CD14-positive monocyte (primary cell): ENCODE measurements at regions not wholly inside any gene's neighbourhood (a gene's known extent, or its start where the extent isn't known, plus 50 kb on each side); places are given as distances from the start of the nearest gene placed in this dataset.
A peak's percentile ranks its signal among the peaks of the same experiment; 100 is the strongest.

ENCODE experiments used
- DNase-seq, 3 donors: peaks; one replicate each; pipeline ENCODE4 v3.0.0-alpha.2; 2011 to 2022
- H2AFZ ChIP-seq: 2 replicates; pipeline ENCODE4 v1.6.0; 2012; ENCODE audit warnings: mild to moderate bottlenecking, low read depth, low read length, inconsistent platforms; ENCODE audit not compliant: insufficient read depth, poor library complexity, severe bottlenecking
- H3K27ac ChIP-seq, 2 donors: 1 replicate in 1 of 2; 2 replicates in 1 of 2; pipeline ENCODE4 v1.5.1; 2012 to 2013; ENCODE audit warnings: low read length in 2 of 2, control low read depth in 1 of 2, inconsistent platforms in 1 of 2, low read depth in 1 of 2, mild to moderate bottlenecking in 1 of 2
- H3K27me3 ChIP-seq, 2 donors: one replicate each; pipeline versions ENCODE4 v1.6.0 to v1.6.1; 2011 to 2013; ENCODE audit warnings: low read length in 2 of 2; ENCODE audit not compliant: control insufficient read depth in 2 of 2, insufficient read depth in 2 of 2
- H3K36me3 ChIP-seq, 2 donors: replicated peaks in 1 of 2; 1 replicate in 1 of 2; 2 replicates in 1 of 2; pipeline versions ENCODE4 v1.5.1 to v1.6.1; 2012 to 2013; ENCODE audit warnings: low read length in 2 of 2, control low read depth in 1 of 2, inconsistent platforms in 1 of 2, mild to moderate bottlenecking in 1 of 2; ENCODE audit not compliant: insufficient read depth in 2 of 2, control insufficient read depth in 1 of 2
- H3K4me1 ChIP-seq, 2 donors: 1 replicate in 1 of 2; 2 replicates in 1 of 2; pipeline versions ENCODE4 v1.5.1 to v1.6.1; 2012 to 2013; ENCODE audit warnings: low read length in 2 of 2, control low read depth in 1 of 2, inconsistent platforms in 1 of 2, mild to moderate bottlenecking in 1 of 2, moderate library complexity in 1 of 2; ENCODE audit not compliant: insufficient read depth in 2 of 2, control insufficient read depth in 1 of 2
- H3K4me2 ChIP-seq: replicated peaks from 2 replicates; pipeline ENCODE3; 2012; ENCODE audit warnings: low read length, moderate library complexity, mild to moderate bottlenecking; ENCODE audit not compliant: poor library complexity, severe bottlenecking; ENCODE audit errors: extremely low read depth
- H3K4me3 ChIP-seq, 3 experiments: fragments of 200-600 bp in 1 of 3; sonication (generic) in 1 of 3; replicated peaks in 1 of 3; 1 replicate in 2 of 3; 2 replicates in 1 of 3; pipeline ENCODE4 v1.5.1; 2011 to 2013; ENCODE audit warnings: low read length in 3 of 3, mild to moderate bottlenecking in 3 of 3, control low read depth in 2 of 3, low read depth in 2 of 3, inconsistent platforms in 1 of 3, moderate library complexity in 1 of 3
- H3K79me2 ChIP-seq: 2 replicates; pipeline ENCODE4 v1.6.0; 2012; ENCODE audit warnings: mild to moderate bottlenecking, control low read depth, inconsistent platforms, low read length, moderate library complexity; ENCODE audit not compliant: insufficient read depth
- H3K9ac ChIP-seq: 2 replicates; pipeline ENCODE4 v1.6.0; 2017; ENCODE audit warnings: low read length, mild to moderate bottlenecking; ENCODE audit not compliant: insufficient read depth, poor library complexity, severe bottlenecking
- H3K9me3 ChIP-seq, 2 donors: replicated peaks in 1 of 2; 1 replicate in 1 of 2; 2 replicates in 1 of 2; pipeline versions ENCODE4 v1.5.1 to v1.6.1; 2012 to 2013; ENCODE audit warnings: low read length in 2 of 2, control low read depth in 1 of 2; ENCODE audit not compliant: control insufficient read depth in 1 of 2, insufficient read depth in 1 of 2
- H4K20me1 ChIP-seq: 2 replicates; pipeline ENCODE4 v1.6.0; 2012; ENCODE audit warnings: mild to moderate bottlenecking, low read length, control low read depth, moderate library complexity; ENCODE audit not compliant: insufficient read depth
- H3K27ac Mint-ChIP-seq, 7 donors: one replicate each; pipeline ENCODE4 v1.8.0; 2020; ENCODE audit warnings: mild to moderate bottlenecking in 7 of 7, mixed read lengths in 7 of 7, moderate library complexity in 6 of 7, inconsistent platforms in 2 of 7
- H3K27me3 Mint-ChIP-seq, 3 donors: one replicate each; pipeline ENCODE4 v1.8.0; 2021 to 2022; ENCODE audit warnings: low read depth in 3 of 3, mild to moderate bottlenecking in 3 of 3, mixed read lengths in 3 of 3, moderate library complexity in 3 of 3, inconsistent platforms in 1 of 3
- H3K36me3 Mint-ChIP-seq, 2 donors: one replicate each; pipeline ENCODE4 v1.8.0; 2020; ENCODE audit warnings: mixed read lengths in 2 of 2, inconsistent platforms in 1 of 2, mild to moderate bottlenecking in 1 of 2
- H3K4me1 Mint-ChIP-seq: one replicate; pipeline ENCODE4 v1.8.0; 2020; ENCODE audit warnings: mild to moderate bottlenecking, mixed read lengths
- H3K4me3 Mint-ChIP-seq, 2 donors: one replicate each; pipeline ENCODE4 v1.8.0; 2020; ENCODE audit warnings: mild to moderate bottlenecking in 2 of 2, mixed read lengths in 2 of 2, moderate library complexity in 1 of 2
- H3K9me3 Mint-ChIP-seq, 7 donors: one replicate each; pipeline ENCODE4 v1.8.0; 2020 to 2022; ENCODE audit warnings: mixed read lengths in 7 of 7, mild to moderate bottlenecking in 6 of 7, moderate library complexity in 6 of 7, inconsistent platforms in 2 of 7
- WGBS: methylation state at CpG from one replicate; pipeline ENCODE4 v1.1.5; 2013; ENCODE audit warnings: missing lambda C conversion rate; ENCODE audit not compliant: insufficient coverage; 5-methylcytosine and 5-hydroxymethylcytosine counted together
- intact Hi-C, 2 donors: fragments of 100-400 bp; cut with micrococcal nuclease; formaldehyde crosslinking; loops; one replicate each; pipeline versions ENCODE4 v1.15.0 to v1.15.1; 2023
- TF ChIP-seq, protein P1 (sequence below): fragments of 200-600 bp; IDR thresholded peaks from one replicate; pipeline ENCODE4 v1.8.0; 2022; ENCODE audit warnings: antibody characterized with exemption, mild to moderate bottlenecking

DNA sequence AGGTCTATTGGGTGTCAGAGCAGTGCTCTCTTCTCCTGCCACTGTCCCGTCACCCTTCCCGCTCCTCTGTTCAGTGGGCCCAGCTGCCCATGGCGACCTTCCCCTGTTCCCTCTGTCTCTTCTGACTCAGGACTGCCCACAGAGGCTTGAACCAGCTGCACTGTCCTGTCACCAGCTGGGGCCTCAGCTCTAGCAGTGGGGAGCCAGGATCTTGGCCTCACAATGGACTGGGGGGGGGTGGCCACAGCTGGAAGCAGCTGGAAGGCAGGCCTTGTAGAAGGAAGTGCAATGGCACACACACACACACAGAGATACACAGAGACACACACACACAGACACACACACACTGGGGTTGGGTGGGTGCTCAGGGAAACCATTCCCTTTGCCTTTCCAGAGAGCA is 114.0 kb upstream of the PJA1 start:
- no peaks in the 10 kb centered on the region for H3K4me1 ChIP-seq
- H4K20me1 ChIP-seq = no peaks in the 10 kb centered on the region
- intact Hi-C loops = no loop called here
- no peaks in the 10 kb centered on the region for H3K36me3 ChIP-seq
- TF ChIP-seq, protein P1, sequence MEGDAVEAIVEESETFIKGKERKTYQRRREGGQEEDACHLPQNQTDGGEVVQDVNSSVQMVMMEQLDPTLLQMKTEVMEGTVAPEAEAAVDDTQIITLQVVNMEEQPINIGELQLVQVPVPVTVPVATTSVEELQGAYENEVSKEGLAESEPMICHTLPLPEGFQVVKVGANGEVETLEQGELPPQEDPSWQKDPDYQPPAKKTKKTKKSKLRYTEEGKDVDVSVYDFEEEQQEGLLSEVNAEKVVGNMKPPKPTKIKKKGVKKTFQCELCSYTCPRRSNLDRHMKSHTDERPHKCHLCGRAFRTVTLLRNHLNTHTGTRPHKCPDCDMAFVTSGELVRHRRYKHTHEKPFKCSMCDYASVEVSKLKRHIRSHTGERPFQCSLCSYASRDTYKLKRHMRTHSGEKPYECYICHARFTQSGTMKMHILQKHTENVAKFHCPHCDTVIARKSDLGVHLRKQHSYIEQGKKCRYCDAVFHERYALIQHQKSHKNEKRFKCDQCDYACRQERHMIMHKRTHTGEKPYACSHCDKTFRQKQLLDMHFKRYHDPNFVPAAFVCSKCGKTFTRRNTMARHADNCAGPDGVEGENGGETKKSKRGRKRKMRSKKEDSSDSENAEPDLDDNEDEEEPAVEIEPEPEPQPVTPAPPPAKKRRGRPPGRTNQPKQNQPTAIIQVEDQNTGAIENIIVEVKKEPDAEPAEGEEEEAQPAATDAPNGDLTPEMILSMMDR = no peak
- no peaks in the 10 kb centered on the region for H3K79me2 ChIP-seq
- Mint-ChIP-seq H3K27ac (no peak overlapping the region), H3K4me1 (no peaks in the 10 kb centered on the region), H3K9me3 (no peaks in the 10 kb centered on the region), H3K27me3 (peaks cover 2 to 14% (median 3%) of the 10 kb centered on the region in 3 donors), H3K4me3 (no peak overlapping the region), H3K36me3 (no peaks in the 10 kb centered on the region)
- no peak overlapping the region for H3K27ac ChIP-seq
- H2AFZ ChIP-seq = no peak overlapping the region
- no peaks in the 10 kb centered on the region for H3K27me3 ChIP-seq
- 100% methylated on average over 2 of the region's 3 CpGs for WGBS
- H3K4me3 ChIP-seq = no peak overlapping the region
- H3K9me3 ChIP-seq = no peaks in the 10 kb centered on the region
- DNase-seq = no peak
- no peak overlapping the region for H3K9ac ChIP-seq
- H3K4me2 ChIP-seq = no peak overlapping the region

DNA sequence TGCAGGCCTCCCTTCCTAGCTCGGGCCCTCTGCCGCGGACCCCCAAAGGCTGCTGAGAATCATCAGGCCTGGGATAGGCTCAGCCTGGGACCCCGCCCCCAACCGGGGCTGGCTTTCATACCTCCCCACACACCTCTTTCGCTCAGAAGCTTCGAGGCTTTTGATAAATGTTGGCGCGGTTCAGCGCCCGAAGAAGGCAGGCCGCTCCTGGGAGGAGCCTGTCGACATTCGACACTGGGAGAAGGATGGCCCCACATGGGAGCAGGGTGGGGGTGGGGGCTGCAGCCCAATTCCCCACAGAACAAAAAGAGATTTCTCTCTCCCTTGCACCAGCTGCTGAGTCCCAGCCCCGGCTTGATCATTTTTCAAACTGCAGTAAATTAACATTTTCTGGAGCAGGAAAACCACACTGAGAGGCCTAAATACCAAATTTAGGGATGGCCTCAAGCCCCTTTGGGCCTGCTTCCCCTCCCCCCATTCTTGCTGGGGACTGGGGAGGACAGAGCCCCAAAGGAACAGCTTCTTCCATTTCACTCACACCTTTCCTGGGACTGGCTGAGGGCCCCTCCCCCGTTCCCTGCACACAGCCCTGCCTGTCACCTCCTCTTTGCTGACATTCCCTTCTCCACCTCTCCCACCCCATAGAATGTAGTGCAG is 112.9 kb upstream of the PJA1 start:
- Mint-ChIP-seq H3K27me3 (peaks cover 5 to 12% (median 5%) of the 10 kb centered on the region in 3 donors), H3K36me3 (no peaks in the 10 kb centered on the region), H3K4me1 (no peaks in the 10 kb centered on the region), H3K9me3 (no peaks in the 10 kb centered on the region), H3K27ac (peak overlapping the region in 1 of 7 donors; percentile 3), H3K4me3 (no peak overlapping the region)
- Histone ChIP-seq H3K9ac (no peak overlapping the region), H3K4me3 (no peak overlapping the region), H4K20me1 (no peaks in the 10 kb centered on the region), H3K79me2 (no peaks in the 10 kb centered on the region), H3K4me1 (no peaks in the 10 kb centered on the region), H2AFZ (no peak overlapping the region), H3K36me3 (no peaks in the 10 kb centered on the region), H3K4me2 (no peak overlapping the region), H3K27me3 (no peaks in the 10 kb centered on the region), H3K9me3 (no peaks in the 10 kb centered on the region), H3K27ac (no peak overlapping the region)
- intact Hi-C loops = no loop called here
- DNase-seq = no peak
- TF ChIP-seq, protein P1 = no peak
- 100% methylated on average over 3 of the region's 16 CpGs for WGBS
